ENCODE measurements at regions not wholly inside any gene's neighbourhood (a gene's known extent, or its start where the extent isn't known, plus 50 kb on each side); places are given as distances from the start of the nearest gene placed in this dataset.

DNA sequence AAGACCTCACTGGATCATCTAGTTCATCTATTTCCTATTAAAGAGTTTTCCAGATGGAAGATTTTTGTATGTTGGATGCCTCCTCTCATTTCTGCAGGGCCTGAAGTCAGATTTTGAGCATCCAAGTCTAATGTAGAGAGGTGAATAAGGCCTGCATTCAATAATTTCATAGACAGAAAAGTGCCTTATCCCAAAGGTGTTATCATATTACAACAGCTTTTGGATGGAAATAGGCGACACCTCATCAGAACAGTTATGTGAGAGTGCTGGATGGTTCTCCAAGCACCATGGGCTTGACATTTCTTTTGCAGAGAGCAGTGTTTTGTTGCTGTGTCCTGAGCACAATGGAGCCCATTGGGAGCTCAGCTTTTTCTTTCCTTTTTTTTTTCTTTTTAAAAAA is 162.4 kb upstream of the MEOX2 start:
- Histone ChIP-seq H3K9me3 (no peaks in the 10 kb centered on the region), H3K36me3 (ENCODE audit: insufficient read depth in 1 of 2, low read depth in 1 of 2) (no peaks in the 10 kb centered on the region), H3K4me3 (no peak overlapping the region), H3K4me1 (no peaks in the 10 kb centered on the region), H3K27ac (no peak overlapping the region), H3K27me3 (ENCODE audit: insufficient read depth in 3 of 3, low read length in 2 of 3) (no peaks in the 10 kb centered on the region)
- 69 to 86% (median 81%) methylated on average over 1 of the region's 1 CpG for WGBS, 3 donors
- TF ChIP-seq, protein P1, sequence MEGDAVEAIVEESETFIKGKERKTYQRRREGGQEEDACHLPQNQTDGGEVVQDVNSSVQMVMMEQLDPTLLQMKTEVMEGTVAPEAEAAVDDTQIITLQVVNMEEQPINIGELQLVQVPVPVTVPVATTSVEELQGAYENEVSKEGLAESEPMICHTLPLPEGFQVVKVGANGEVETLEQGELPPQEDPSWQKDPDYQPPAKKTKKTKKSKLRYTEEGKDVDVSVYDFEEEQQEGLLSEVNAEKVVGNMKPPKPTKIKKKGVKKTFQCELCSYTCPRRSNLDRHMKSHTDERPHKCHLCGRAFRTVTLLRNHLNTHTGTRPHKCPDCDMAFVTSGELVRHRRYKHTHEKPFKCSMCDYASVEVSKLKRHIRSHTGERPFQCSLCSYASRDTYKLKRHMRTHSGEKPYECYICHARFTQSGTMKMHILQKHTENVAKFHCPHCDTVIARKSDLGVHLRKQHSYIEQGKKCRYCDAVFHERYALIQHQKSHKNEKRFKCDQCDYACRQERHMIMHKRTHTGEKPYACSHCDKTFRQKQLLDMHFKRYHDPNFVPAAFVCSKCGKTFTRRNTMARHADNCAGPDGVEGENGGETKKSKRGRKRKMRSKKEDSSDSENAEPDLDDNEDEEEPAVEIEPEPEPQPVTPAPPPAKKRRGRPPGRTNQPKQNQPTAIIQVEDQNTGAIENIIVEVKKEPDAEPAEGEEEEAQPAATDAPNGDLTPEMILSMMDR (IDR thresholded peaks at IDR 0.05), result no peak
- DNase-seq (no peak), ATAC-seq (no peak)
- intact Hi-C loops (cut with DNase I), result no loop called here

DNA sequence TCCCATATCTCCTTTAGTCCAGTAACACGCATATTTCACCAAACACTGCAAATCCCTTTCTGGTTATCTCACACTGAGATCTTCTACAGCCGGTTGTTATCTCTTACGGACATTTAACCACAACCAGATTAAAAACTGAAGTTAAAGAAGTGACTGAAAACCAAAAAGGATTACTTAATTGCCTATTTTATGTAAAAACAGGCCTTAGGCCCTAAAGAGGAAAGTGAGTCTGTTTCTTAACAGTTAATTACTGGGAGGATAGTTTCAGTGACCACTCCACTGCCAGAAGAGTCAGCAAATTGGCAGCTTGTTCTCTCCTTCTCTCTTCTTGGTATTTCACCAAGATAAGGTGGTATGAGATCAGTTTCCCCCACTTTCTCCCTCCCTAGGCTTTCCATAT is 161.9 kb upstream of the MEOX2 start:
- Histone ChIP-seq H3K36me3 (ENCODE audit: insufficient read depth in 1 of 2, low read depth in 1 of 2) (no peaks in the 10 kb centered on the region), H3K27me3 (ENCODE audit: insufficient read depth in 3 of 3, low read length in 2 of 3) (no peaks in the 10 kb centered on the region), H3K9me3 (no peaks in the 10 kb centered on the region), H3K27ac (no peak overlapping the region), H3K4me1 (no peaks in the 10 kb centered on the region), H3K4me3 (no peak overlapping the region)
- no peak for DNase-seq
- TF ChIP-seq, protein P1 (IDR thresholded peaks at IDR 0.05), result no peak
- 75 to 84% (median 83%) methylated on average over 3 of the region's 3 CpGs for WGBS, 3 donors
- ATAC-seq, result no peak
- intact Hi-C loops (cut with DNase I), result no loop called here

DNA sequence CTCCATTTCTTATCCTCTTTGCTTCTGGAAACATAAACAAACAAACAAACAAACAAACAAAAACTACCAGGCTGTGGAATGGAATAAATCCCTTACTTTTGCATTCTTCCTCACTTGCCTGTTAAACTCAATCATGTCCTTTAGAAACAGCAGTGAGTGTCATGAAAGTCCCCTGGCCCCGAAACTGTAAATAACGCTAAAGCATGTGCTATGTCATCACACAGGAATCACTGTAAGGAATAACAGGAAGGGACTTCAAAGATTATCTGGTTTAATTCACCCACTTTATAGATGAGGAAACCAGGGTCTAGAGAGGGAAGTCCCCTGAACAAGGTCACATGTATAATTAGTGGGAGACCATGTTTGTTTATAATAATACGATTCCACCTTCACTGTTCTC is 159.4 kb upstream of the MEOX2 start:
- Histone ChIP-seq H3K9me3 (no peaks in the 10 kb centered on the region), H3K4me1 (no peaks in the 10 kb centered on the region), H3K36me3 (ENCODE audit: insufficient read depth in 1 of 2, low read depth in 1 of 2) (no peaks in the 10 kb centered on the region), H3K27ac (no peak overlapping the region), H3K27me3 (ENCODE audit: insufficient read depth in 3 of 3, low read length in 2 of 3) (no peaks in the 10 kb centered on the region), H3K4me3 (no peak overlapping the region)
- intact Hi-C loops (cut with DNase I), result no loop called here
- TF ChIP-seq, protein P1 (IDR thresholded peaks at IDR 0.05), result no peak
- DNase-seq (no peak), ATAC-seq (no peak)
- WGBS, 3 donors, result 55 to 74% (median 70%) methylated on average over 3 of the region's 3 CpGs

DNA sequence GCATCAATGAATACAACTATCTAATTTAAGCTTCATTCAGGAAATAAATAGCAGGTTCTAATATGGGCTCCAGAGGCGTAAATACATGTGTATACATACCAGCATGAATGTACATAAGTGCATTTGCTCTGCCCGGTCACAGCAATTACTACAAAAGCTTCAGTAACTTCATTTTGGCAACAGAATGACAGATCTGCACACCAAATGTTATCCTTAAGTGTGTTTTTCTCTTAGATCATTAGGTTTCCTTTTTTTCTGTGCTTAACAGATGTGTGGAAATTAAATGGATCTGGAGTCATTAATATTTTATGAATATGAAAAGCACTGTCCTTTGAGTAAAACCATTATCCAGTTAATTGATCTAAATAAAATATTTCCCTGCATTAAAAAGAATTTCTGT is 159.0 kb upstream of the MEOX2 start:
- ATAC-seq (no peak), DNase-seq (no peak)
- no peaks in the 10 kb centered on the region for H3K27me3 ChIP-seq (ENCODE audit: insufficient read depth in 3 of 3, low read length in 2 of 3)
- no peak overlapping the region for H3K27ac ChIP-seq
- H3K9me3 ChIP-seq, result no peaks in the 10 kb centered on the region
- TF ChIP-seq, protein P1 (IDR thresholded peaks at IDR 0.05), result no peak
- no peak overlapping the region for H3K4me3 ChIP-seq
- 59% methylated on average over 2 of the region's 2 CpGs for WGBS, 3 donors
- intact Hi-C loops (cut with DNase I), result no loop called here
- no peaks in the 10 kb centered on the region for H3K36me3 ChIP-seq (ENCODE audit: insufficient read depth in 1 of 2, low read depth in 1 of 2)
- no peaks in the 10 kb centered on the region for H3K4me1 ChIP-seq

DNA sequence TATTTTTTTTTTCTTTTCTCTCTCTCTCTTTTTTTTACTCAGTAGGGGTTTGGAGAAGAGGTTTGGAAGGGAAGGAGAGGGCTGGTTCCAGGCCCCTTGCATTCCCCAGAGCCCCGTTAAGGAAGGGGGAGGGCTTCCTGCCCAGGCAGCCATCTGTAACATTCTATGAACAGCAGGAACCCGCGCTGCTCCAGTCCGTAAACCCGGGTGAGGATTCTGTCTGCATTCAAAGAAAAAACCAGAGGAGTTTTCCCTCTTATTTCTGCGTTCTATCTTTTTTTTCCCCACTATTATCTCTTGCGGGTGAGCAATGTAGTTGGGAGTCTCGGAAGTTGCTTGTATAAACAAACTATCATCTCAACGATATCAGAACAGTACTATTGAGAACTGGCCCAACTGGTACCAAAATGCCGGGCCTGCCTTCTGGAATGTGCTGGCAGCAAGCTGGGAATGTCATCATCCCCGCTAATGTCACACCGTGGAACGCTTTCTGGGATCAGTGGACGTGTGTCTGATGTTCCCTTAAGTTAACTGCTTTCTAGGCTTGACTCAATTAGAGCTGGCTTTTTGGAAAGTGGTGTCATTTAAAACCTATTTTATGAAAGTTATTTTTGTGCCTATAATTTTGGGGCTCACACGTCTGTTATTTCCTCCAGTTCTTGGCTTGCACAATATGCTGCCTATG is 153.1 kb upstream of the MEOX2 start:
- H3K27me3 ChIP-seq (ENCODE audit: insufficient read depth in 3 of 3, low read length in 2 of 3), result no peaks in the 10 kb centered on the region
- peaks cover 4% of the 10 kb centered on the region for H3K4me1 ChIP-seq
- intact Hi-C loops (cut with DNase I), result no loop called here
- H3K4me3 ChIP-seq, result peak overlapping the region; percentile 52
- H3K9me3 ChIP-seq, result no peaks in the 10 kb centered on the region
- H3K27ac ChIP-seq, result peak overlapping the region; percentile 73
- H3K36me3 ChIP-seq (ENCODE audit: insufficient read depth in 1 of 2, low read depth in 1 of 2), result no peaks in the 10 kb centered on the region
- WGBS, 3 donors, result 2 to 4% (median 2%) methylated on average over 15 of the region's 15 CpGs
- DNase-seq, result peak; percentile 64 to 82
- ATAC-seq, result peak; percentile 47 to 86 (median 75)
- TF ChIP-seq, protein P1 (IDR thresholded peaks at IDR 0.05), result no peak
